Activated naive CD4-positive, alpha-beta T cell treated with anti-CD3 and anti-CD28 coated beads, Interleukin-2, amount 50 U/mL, for 72 hours (primary cell): ENCODE measurements at regions not wholly inside any gene's neighbourhood (a gene's known extent, or its start where the extent isn't known, plus 50 kb on each side); places are given as distances from the start of the nearest gene placed in this dataset.
"Not testable (repeated sequence)": the region's sequence is repeated elsewhere in the genome, so short reads cannot be mapped to it uniquely, and the experiment has no call there.

Experiments used
- ATAC-seq, 2 donors: fragments of 150-1000 bp; cut with Tn5 transposase; 2 replicates each; pipeline ENCODE4 v1.10.0; 2021; ENCODE audit warnings: mild to moderate bottlenecking in 2 of 2, moderate library complexity in 2 of 2
- DNase-seq, 2 donors: peaks; one replicate each; pipeline ENCODE4 v3.0.0; 2021 to 2022; ENCODE audit warnings: low spot score in 2 of 2
- H3K27ac Mint-ChIP-seq, 2 donors: one replicate each; pipeline ENCODE4 v1.8.0; 2022; ENCODE audit warnings: mild to moderate bottlenecking in 2 of 2, mixed read lengths in 2 of 2
- H3K36me3 Mint-ChIP-seq, 2 donors: one replicate each; pipeline ENCODE4 v1.8.0; 2022; ENCODE audit warnings: mixed read lengths in 2 of 2
- H3K9me3 Mint-ChIP-seq, 2 donors: one replicate each; pipeline ENCODE4 v1.8.0; 2022; ENCODE audit warnings: mixed read lengths in 2 of 2

DNA sequence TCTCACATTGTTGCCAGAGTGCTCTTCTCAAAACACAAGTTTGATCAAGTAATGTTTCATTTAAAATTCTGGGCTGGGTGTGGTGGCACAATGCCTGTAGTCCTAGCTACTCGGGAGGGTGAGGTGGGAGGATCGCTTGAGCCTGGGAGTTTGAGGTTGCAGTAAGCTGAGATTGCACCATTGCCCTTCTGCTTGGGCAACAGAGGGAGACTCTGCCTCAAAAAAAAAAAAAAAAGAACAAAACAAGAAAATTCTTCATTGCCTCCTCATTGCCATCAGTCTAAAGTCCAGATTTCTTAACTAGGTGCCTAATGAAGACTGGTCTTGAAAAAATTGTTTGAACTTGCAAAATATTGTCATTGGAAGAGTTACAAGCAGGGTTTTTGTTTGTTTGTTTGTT lies 120.1 kb downstream of the MFAP3L start:
- Mint-ChIP-seq H3K36me3 (no peaks in the 10 kb centered on the region), H3K27ac (no peak overlapping the region), H3K9me3 (no peaks in the 10 kb centered on the region)
- DNase-seq (no peak), ATAC-seq (no peak)

DNA sequence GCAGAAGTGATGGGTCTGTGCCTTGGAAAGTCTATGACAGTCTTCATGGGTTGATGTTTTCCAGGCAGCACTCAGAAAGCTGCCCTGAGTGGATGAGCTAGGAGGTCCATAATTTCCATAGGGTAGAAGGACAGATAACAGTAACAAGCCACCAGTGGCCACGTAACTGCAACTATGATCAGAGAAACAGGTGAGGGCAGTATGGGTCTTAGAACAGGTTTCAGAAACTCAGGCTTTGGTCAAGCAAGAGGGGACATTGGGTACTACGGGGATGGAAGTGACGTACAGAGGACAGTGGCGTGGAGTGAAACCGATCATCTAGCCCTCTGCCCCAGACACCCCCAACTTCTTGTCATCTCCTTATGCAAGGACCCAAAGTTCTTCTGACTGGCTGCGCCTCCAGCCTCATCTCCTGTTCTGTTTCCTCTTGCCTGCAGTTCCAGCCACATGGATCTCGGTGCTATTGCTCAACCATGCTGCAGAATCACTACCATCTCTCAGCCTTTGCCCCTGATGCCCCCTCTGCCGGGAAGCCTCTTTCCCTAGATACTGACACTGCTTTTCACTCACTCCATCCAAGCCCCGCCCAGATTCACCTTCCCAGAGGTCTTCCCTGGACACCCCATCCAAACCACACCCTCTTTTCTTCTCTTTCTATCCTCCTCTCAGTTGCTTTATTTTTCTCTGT lies 123.4 kb downstream of the MFAP3L start:
- ATAC-seq (no peak), DNase-seq (no peak)
- Mint-ChIP-seq H3K27ac (no peak overlapping the region), H3K9me3 (peaks cover 4 to 5% of the 10 kb centered on the region in 2 donors), H3K36me3 (no peaks in the 10 kb centered on the region)

DNA sequence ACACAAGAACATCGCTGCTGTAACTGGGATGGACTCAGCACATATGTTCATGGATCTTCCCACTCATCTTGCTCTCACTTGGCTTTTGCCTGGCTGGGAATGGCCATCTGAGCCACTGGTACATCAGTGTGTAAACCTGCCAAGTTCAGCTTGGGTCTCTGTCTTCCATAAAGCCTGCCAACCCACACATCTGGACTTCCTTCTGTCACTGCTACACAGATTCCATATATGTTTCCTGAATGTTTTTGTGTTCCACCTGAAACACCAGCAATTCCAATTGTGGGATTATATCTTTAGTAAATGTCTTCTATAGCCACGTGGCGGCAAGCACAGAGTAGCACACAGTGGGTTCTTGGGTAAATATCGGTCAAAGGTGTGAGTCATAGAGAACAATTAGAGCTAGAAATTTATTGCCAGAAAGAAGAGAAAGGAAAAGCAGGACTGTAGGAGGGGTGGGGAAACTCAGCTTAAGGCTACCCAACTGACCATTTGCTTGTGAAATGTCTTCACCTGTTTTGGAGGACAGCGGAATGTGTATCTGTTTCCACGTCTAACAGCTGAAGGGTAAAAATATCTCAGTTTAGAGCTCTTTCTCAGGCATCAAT lies 125.9 kb downstream of the MFAP3L start:
- no peaks in the 10 kb centered on the region for H3K36me3 Mint-ChIP-seq
- peaks cover 4 to 5% of the 10 kb centered on the region in 2 donors for H3K9me3 Mint-ChIP-seq
- DNase-seq (no peak), ATAC-seq (no peak)
- H3K27ac Mint-ChIP-seq, result no peak overlapping the region

DNA sequence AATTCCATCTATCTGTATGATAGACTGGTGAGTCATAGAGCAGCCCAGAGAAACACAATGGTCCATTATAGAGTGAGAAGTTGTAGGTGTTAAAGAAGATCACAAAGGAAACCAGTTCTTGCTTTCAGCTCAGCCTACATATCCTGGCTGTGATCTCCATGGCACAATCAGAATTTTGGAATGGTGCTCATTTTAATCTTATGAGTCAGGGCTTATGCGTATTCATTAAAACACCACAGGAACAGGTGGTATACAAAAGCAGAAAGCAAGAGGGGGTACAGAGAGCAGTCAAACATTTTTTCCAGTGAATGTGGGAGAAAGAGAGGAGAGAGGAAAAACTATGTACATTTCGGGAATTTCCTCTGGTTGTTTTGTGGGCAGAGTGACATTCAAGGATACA lies 126.9 kb downstream of the MFAP3L start:
- DNase-seq (no peak), ATAC-seq (no peak)
- H3K27ac Mint-ChIP-seq, result no peak overlapping the region
- H3K36me3 Mint-ChIP-seq, result no peaks in the 10 kb centered on the region
- peaks cover 4 to 5% of the 10 kb centered on the region in 2 donors for H3K9me3 Mint-ChIP-seq

DNA sequence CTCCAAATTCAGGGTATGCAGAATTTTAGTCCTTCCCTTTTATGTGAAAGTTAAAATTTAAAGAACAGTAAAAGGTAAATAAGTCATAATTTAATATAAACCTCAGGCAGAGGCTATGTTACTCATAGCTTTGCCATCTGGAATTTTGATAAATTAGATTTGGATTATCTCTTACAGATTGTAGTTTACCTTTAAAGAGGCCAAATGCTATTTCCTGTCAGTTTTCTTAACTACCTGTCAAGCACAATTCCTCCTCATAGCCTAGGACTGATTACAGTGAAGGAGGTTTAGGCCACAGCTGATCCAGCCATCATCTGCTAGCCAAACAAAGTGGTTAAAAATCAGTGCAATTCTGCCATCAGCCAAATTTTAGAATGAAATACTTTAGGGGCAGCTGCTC lies 128.1 kb downstream of the MFAP3L start:
- H3K27ac Mint-ChIP-seq, result no peak overlapping the region
- DNase-seq (no peak), ATAC-seq (no peak)
- H3K36me3 Mint-ChIP-seq, result no peaks in the 10 kb centered on the region
- H3K9me3 Mint-ChIP-seq, result peaks cover 4 to 5% of the 10 kb centered on the region in 2 donors

DNA sequence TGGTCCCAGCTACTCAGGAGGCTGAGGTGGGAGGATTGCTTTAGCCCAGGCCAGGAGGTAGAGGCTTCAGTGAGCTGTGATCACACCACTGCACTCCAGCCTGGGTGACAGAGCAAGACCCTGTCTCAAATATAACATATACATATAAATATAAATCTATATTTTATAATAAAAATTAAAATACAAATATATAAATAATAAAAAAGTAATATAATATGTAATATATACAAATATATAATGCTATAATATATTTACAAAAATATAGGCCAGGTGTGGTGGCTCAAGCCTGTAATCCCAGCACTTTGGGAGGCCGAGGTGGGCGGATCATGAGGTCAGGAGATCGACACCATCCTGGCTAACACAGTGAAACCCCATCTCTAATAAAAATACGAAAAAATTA lies 131.4 kb downstream of the MFAP3L start:
- DNase-seq, H3K9me3 Mint-ChIP-seq, H3K27ac Mint-ChIP-seq, ATAC-seq, H3K36me3 Mint-ChIP-seq: not testable (repeated sequence)

DNA sequence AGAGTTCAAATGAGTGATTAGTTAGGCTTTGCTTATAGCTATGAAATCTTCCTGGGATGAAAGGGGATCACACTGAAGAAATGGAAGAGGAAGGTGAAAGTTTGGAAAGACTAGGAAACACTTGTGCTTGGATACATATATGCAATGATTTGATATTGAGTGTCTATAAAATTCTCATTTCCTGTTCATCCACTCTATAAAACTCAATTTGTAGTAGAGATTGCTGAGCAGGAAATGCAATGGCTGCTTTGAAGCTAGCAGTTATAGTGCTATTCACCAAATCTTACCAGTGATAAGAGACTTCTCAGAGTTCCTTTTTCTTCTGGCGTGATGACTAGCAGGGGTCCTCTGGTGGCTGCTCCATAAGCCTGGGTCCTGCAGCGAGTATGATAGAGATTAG lies 128.1 kb upstream of the HPF1 start:
- no peak for ATAC-seq
- no peaks in the 10 kb centered on the region for H3K36me3 Mint-ChIP-seq
- H3K27ac Mint-ChIP-seq, result no peak overlapping the region
- no peak for DNase-seq
- peaks cover 0 to 4% of the 10 kb centered on the region in 2 donors for H3K9me3 Mint-ChIP-seq

DNA sequence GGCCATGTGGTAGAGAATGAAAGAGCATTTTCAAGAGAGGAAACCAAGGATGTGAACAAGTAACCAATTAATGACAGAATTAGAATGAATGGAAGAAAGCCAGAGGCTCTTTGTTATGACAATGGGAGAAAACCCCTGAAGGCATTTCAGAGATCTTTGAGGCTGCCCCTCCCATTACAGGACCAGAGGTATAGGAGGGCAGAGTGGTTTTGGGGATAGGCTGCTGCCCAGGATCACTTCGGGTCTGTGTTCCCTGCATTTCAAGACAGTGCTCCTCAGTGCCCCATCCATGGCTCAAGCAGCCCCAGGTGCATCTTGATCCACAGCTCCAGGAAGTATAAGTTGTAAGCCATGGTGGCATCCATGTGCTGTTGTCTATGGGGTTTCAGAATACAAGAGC lies 124.0 kb upstream of the HPF1 start:
- DNase-seq (no peak), ATAC-seq (no peak)
- H3K9me3 Mint-ChIP-seq, result no peaks in the 10 kb centered on the region
- H3K27ac Mint-ChIP-seq, result no peak overlapping the region
- no peaks in the 10 kb centered on the region for H3K36me3 Mint-ChIP-seq

DNA sequence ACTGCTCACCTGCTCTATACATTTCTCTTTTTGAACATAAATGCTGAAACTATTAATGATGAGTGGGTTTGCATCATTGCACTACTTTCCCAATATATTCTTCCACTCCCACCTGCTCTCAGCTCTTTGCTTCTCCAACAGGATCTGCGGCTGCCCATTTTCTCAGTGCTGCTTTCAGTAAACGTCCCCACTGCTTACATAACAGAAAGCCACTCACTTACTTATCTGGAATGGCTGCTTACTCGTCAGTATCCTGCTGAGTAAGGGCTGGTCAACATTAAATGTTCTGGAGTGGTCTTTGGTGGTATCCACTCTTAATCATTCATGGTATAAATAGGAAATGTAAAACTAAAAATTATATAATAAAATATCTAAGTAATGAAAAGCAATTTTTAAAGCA lies 112.8 kb upstream of the HPF1 start:
- Mint-ChIP-seq H3K9me3 (no peaks in the 10 kb centered on the region), H3K36me3 (no peaks in the 10 kb centered on the region), H3K27ac (no peak overlapping the region)
- no peak for DNase-seq
- ATAC-seq, result no peak

DNA sequence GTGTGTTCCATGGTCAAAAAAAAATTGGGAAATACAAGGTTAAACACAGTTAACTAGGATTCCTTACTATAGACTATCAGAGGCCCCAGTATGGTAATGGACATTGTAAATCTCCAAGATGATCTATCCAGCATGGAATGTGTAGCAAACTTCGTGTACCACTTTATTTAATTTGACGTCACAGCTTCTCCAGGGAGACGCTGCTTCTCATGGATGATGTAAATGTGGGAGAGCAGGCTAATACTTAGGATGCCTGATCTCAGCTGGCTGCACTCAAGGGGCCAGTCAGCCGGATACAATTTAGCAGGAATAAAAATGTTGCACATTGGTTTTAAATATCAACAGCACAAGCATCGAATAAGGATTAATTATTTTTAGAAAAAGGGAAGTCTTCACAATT lies 111.7 kb upstream of the HPF1 start:
- DNase-seq, result no peak
- no peaks in the 10 kb centered on the region for H3K36me3 Mint-ChIP-seq
- ATAC-seq, result no peak
- no peak overlapping the region for H3K27ac Mint-ChIP-seq
- no peaks in the 10 kb centered on the region for H3K9me3 Mint-ChIP-seq

DNA sequence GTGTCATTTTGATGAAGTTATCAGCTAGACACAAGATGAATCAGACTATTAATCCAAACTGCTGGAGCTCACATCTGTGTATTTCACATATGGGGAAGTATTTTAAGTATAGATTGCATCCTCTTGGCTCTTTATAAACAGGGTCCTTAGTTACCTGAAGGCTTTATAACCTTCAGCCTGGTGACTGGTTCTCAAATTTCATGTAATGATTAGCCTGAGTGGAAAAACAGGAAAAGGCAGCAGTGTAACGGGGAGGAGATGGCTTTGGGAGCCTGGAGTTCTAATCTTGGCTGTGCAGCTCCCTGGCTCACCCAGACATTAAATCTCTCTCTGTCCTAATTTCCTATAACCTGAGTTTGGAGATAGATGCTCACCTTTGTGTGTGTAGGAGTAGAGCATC lies 103.8 kb upstream of the HPF1 start:
- DNase-seq (no peak), ATAC-seq (no peak)
- H3K9me3 Mint-ChIP-seq, result no peaks in the 10 kb centered on the region
- no peak overlapping the region for H3K27ac Mint-ChIP-seq
- no peaks in the 10 kb centered on the region for H3K36me3 Mint-ChIP-seq

DNA sequence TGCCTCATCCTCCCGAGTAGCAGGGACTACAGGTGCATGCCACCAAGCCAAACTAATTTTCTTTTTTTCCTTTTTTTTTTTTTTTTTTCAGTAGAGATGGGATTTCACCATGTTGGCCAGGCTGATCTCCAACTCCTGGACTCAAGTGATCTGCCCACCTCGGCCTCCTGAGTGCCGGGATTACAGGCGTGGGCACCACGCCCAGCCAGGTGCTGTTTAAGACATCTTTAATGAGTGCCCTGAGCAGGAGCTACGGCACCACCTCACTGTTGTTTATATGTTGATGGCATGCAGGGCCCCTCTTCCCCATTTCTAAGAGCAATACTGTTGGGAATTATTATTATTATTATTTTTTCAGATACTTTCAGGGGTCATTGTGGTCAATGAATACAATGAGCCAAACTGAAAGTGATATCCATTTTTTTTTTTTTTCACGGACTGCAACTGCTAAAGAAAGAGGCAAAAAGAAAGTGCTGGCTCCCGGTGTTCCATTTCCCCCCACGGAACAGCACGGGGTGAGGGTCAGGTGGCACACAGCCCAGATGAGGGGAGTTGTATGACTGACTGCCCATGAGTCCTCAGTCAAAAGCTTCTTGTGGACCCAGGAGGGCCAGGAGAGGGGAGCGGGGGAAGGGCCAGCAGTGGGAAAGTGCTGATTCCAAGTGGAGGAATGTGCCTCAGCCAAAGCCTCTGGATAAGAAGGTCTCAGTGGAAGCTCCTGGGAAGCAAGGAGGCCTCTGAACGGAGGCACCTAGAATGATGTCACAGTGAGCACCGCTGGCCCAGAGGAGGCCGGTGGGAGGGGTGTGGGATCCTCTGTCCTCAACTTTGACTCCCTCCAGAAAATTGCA lies 101.8 kb upstream of the HPF1 start:
- Mint-ChIP-seq H3K27ac (no peak overlapping the region), H3K9me3 (no peaks in the 10 kb centered on the region), H3K36me3 (no peaks in the 10 kb centered on the region)
- DNase-seq, result no peak
- ATAC-seq, result no peak

DNA sequence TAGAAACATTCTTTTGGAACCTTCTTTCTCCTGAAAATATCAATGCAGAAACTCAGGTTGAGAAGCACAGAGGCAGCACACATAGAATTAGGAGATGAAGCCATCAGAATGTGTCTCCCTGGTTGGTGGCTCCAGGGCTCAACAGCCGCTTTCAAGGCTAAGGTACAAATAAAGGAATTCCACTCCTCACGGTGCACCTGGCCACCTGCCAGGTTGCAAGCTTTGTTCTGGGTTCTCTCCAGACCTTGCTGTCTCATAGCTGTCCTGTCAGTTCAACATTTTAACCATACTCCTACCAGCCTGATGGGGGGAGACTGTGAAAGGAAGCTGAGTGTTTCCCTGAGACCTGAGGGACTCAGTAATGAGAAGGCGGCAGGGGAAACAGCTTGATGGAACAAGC lies 96.3 kb upstream of the HPF1 start:
- no peak for ATAC-seq
- H3K36me3 Mint-ChIP-seq, result no peaks in the 10 kb centered on the region
- no peaks in the 10 kb centered on the region for H3K9me3 Mint-ChIP-seq
- no peak for DNase-seq
- H3K27ac Mint-ChIP-seq, result no peak overlapping the region

DNA sequence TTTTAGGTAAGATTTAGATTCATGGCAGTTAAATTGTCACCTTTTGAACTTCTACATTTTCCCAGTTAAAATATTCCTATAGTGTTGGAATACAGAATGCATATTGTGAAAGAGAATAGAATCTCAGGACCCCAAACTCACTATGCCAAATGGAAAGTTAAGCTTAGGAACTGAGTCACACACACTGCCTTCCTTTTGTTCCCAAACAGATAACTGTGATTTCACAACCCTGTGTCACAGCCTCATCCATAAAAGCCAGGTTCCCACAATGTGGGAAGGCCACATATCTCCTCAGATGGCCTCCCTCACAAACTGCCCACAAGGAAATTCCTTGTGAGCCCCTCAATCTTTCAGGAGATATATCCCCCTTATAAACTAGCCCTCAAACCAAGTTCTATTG lies 94.7 kb upstream of the HPF1 start:
- no peak for ATAC-seq

DNA sequence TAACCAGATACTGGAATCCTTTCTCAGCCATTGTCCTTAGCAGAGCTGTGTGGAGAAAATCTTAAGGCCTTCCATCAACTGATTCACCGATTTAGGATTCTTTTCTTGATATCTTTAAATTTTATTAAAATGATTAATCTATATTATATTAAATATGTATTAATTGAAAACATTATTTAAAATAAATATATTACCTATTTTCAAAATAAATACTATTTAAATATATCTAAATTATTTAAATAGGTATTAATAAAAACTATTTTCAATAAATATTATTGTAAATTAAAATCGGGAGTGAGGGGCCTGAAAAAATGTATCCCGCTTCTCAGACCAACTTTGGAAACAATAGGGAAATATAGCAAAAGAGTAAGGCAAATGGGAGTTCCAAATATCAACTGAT lies 94.0 kb upstream of the HPF1 start:
- Mint-ChIP-seq H3K27ac (no peak overlapping the region), H3K36me3 (no peaks in the 10 kb centered on the region), H3K9me3 (no peaks in the 10 kb centered on the region)
- DNase-seq, result no peak
- no peak for ATAC-seq

More for the DNA sequence above, 94.7 kb upstream of the HPF1 start:
- Mint-ChIP-seq H3K36me3 (no peaks in the 10 kb centered on the region), H3K27ac (no peak overlapping the region), H3K9me3 (no peaks in the 10 kb centered on the region)
- DNase-seq, result no peak

DNA sequence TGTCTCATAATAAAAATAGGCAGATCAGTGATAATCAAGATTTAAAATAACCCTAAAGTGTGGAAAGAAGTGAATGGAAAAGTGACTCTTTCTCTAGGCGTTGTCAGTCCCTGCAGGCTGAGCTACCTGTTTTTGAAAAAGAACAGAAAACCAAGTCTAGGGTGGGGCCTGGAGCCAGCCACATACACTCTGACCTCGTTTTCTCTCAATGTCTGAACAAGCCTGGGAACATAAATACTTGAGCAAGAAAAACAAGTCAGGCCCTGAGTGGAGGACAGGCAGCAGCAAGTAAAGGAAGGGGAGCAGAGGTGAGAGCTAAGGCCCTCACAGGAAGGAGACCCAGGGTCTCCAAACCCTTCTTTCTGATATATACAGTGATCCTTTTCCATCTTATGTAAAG lies 91.7 kb upstream of the HPF1 start:
- H3K27ac Mint-ChIP-seq, result no peak overlapping the region
- DNase-seq (no peak), ATAC-seq (no peak)
- H3K9me3 Mint-ChIP-seq, result no peaks in the 10 kb centered on the region
- H3K36me3 Mint-ChIP-seq, result no peaks in the 10 kb centered on the region

DNA sequence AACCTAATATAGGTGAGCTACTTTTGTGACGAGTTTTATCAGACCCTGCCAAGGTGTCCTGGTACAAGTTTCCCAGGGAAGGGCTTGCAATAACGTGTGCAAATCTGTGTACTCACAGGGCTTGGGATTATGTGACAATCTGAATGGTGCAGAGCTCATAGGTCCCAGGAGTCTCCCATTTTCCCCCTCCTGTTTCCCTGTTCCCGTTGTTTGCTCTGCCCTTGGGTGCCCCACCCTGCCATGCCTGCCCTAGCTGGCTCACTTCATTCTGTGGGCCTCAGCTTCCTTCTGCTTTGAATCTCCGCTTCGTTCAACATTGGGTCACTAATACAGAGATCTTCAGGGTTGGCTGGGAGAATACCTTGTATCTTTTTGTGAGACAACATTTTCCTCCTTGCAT lies 90.3 kb upstream of the HPF1 start:
- ATAC-seq, result no peak
- Mint-ChIP-seq H3K27ac (no peak overlapping the region), H3K9me3 (no peaks in the 10 kb centered on the region), H3K36me3 (no peaks in the 10 kb centered on the region)
- DNase-seq, result no peak

DNA sequence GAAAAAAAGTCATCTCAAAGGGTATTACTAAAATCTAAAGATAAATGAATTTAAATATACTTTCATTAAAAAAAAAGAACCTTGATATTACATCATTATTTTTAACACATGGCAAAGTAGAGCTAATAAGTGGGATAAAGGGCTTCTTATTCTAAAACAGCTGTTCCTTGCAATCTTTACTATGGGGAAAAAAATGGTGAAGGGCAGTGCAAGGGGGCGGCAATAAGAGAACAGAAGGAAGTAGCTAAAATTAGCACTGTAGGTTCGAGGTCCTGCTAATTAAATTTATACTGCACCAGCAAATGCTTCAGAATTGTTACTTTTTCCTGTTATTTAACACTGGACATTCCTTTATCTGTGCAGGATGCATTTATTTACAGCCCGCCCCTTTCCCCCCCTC lies 89.4 kb upstream of the HPF1 start:
- no peaks in the 10 kb centered on the region for H3K36me3 Mint-ChIP-seq
- no peaks in the 10 kb centered on the region for H3K9me3 Mint-ChIP-seq
- DNase-seq (no peak), ATAC-seq (no peak)
- no peak overlapping the region for H3K27ac Mint-ChIP-seq
